Hepatocyte (in vitro differentiated cells): ENCODE measurements at regions not wholly inside any gene's neighbourhood (a gene's known extent, or its start where the extent isn't known, plus 50 kb on each side); places are given as distances from the start of the nearest gene placed in this dataset.

Source experiments
- DNase-seq: peaks from one replicate; pipeline ENCODE4 v3.0.0-alpha.2; 2016; ENCODE audit warnings: low spot score
- H2AFZ ChIP-seq: fragments of 200-600 bp; sonication (generic); 2 replicates; pipeline ENCODE4 v1.6.0; 2016; ENCODE audit warnings: antibody characterized with exemption, mild to moderate bottlenecking
- H3K27ac ChIP-seq: fragments of 200-600 bp; sonication (generic); 2 replicates; pipeline ENCODE4 v1.5.1; 2016; ENCODE audit warnings: mild to moderate bottlenecking
- H3K27me3 ChIP-seq: fragments of 200-600 bp; sonication (generic); 2 replicates; pipeline ENCODE4 v1.6.1; 2016
- H3K36me3 ChIP-seq: fragments of 200-600 bp; sonication (generic); replicated peaks from 2 replicates; pipeline ENCODE4 v1.5.1; 2016; ENCODE audit warnings: low read depth; ENCODE audit not compliant: insufficient read depth
- H3K4me1 ChIP-seq: fragments of 200-600 bp; sonication (generic); 2 replicates; pipeline ENCODE4 v1.5.1; 2016; ENCODE audit warnings: mild to moderate bottlenecking, moderate library complexity; ENCODE audit not compliant: insufficient read depth
- H3K4me2 ChIP-seq: fragments of 200-600 bp; sonication (generic); 2 replicates; pipeline ENCODE4 v1.6.0; 2016
- H3K4me3 ChIP-seq: fragments of 200-600 bp; sonication (generic); 2 replicates; pipeline ENCODE4 v1.5.1; 2016; ENCODE audit warnings: mild to moderate bottlenecking
- H3K79me2 ChIP-seq: fragments of 200-600 bp; sonication (generic); 2 replicates; pipeline ENCODE4 v1.6.0; 2017; ENCODE audit warnings: mild to moderate bottlenecking
- H3K9me2 ChIP-seq: fragments of 200-600 bp; sonication (generic); replicated peaks from 2 replicates; pipeline ENCODE4 v1.6.0; 2017; ENCODE audit warnings: mild to moderate bottlenecking; ENCODE audit not compliant: insufficient read depth
- H3K9me3 ChIP-seq: fragments of 200-600 bp; sonication (generic); 2 replicates; pipeline ENCODE4 v1.5.1; 2016; ENCODE audit warnings: low read depth, mild to moderate bottlenecking
- H4K20me1 ChIP-seq: fragments of 200-600 bp; sonication (generic); 2 replicates; pipeline ENCODE4 v1.6.0; 2016; ENCODE audit warnings: mild to moderate bottlenecking; ENCODE audit not compliant: insufficient read depth, poor library complexity, severe bottlenecking
- EZH2 ChIP-seq: fragments of 200-600 bp; sonication (generic); IDR thresholded peaks from 2 replicates; pipeline ENCODE4 v1.6.1; 2016; ENCODE audit warnings: antibody characterized with exemption, mild to moderate bottlenecking, borderline replicate concordance
- EZH2phosphoT487 ChIP-seq: fragments of 200-600 bp; sonication (generic); IDR thresholded peaks from one replicate; pipeline ENCODE4 v1.6.1; 2018; ENCODE audit warnings: antibody characterized with exemption, mild to moderate bottlenecking, low read depth, moderate library complexity; ENCODE audit not compliant: unreplicated experiment, severe bottlenecking
- WGBS: methylation state at CpG from one replicate; pipeline ENCODE4 v1.1.6; 2016; ENCODE audit warnings: low lambda C conversion rate; ENCODE audit errors: missing lambda C conversion rate; 5-methylcytosine and 5-hydroxymethylcytosine counted together
- TF ChIP-seq, protein P1 (sequence below): fragments of 200-600 bp; sonication (generic); IDR thresholded peaks from 2 replicates; pipeline ENCODE4 v1.5.1; 2016; ENCODE audit warnings: antibody characterized with exemption, mild to moderate bottlenecking; ENCODE audit not compliant: poor library complexity

DNA sequence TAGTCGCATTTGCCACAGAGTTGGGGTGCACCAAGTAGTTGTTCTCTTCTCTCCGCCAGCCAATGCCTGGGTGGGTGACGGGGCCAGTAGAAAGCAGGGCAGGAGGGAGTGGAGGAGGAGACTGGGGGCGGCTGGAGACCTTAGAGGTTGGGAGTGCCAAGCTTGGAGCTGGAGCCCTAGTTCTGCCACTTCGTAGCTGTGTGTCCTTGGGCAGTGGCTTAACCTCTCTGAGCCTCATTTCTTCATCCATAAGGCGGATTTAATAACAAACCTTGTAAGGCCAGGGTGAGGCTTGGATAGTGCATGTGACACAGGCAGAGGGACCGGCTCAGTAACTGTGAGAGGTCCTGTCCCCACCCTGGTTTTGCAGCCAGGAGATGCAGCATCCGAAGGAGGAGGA, 81.1 kb upstream of the LHX5 start:
- H3K4me3 ChIP-seq, result no peak overlapping the region
- H3K27ac ChIP-seq, result no peak overlapping the region
- no peaks in the 10 kb centered on the region for H4K20me1 ChIP-seq
- H2AFZ ChIP-seq, result no peak overlapping the region
- no peaks in the 10 kb centered on the region for H3K36me3 ChIP-seq
- no peak overlapping the region for H3K4me2 ChIP-seq
- 91% methylated on average over 8 of the region's 8 CpGs for WGBS
- H3K27me3 ChIP-seq, result no peaks in the 10 kb centered on the region
- no peaks in the 10 kb centered on the region for H3K9me3 ChIP-seq
- TF ChIP-seq EZH2 (no peak), EZH2phosphoT487 (no peak)
- TF ChIP-seq, protein P1, sequence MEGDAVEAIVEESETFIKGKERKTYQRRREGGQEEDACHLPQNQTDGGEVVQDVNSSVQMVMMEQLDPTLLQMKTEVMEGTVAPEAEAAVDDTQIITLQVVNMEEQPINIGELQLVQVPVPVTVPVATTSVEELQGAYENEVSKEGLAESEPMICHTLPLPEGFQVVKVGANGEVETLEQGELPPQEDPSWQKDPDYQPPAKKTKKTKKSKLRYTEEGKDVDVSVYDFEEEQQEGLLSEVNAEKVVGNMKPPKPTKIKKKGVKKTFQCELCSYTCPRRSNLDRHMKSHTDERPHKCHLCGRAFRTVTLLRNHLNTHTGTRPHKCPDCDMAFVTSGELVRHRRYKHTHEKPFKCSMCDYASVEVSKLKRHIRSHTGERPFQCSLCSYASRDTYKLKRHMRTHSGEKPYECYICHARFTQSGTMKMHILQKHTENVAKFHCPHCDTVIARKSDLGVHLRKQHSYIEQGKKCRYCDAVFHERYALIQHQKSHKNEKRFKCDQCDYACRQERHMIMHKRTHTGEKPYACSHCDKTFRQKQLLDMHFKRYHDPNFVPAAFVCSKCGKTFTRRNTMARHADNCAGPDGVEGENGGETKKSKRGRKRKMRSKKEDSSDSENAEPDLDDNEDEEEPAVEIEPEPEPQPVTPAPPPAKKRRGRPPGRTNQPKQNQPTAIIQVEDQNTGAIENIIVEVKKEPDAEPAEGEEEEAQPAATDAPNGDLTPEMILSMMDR, result no peak
- no peak for DNase-seq
- H3K9me2 ChIP-seq, result no peaks in the 10 kb centered on the region
- H3K79me2 ChIP-seq, result no peaks in the 10 kb centered on the region
- H3K4me1 ChIP-seq, result no peaks in the 10 kb centered on the region

DNA sequence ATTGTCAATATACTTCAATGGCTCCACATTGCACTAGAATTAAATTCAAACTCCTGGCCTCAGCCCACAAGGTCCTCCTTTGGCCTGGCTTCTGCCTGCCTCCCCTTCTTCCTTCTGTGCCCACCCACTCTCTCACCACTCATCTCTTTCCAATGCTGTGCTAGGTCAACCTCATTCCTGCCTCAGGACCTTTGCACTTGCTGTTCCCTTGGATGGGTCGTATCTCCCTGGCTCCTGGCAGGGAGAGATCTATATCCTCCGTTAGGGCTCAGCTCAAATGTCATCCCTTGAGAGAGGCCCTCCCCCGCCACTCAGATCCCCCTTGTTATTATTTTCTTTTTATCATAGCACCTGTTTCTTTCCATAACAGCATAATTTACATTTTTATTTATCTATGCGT, 79.9 kb upstream of the LHX5 start:
- WGBS, result 88% methylated on average over 4 of the region's 4 CpGs
- no peaks in the 10 kb centered on the region for H3K9me2 ChIP-seq
- DNase-seq, result no peak
- H3K4me3 ChIP-seq, result no peak overlapping the region
- no peaks in the 10 kb centered on the region for H3K36me3 ChIP-seq
- no peak overlapping the region for H3K27ac ChIP-seq
- TF ChIP-seq EZH2 (no peak), EZH2phosphoT487 (no peak)
- TF ChIP-seq, protein P1, result no peak
- no peak overlapping the region for H2AFZ ChIP-seq
- H3K27me3 ChIP-seq, result no peaks in the 10 kb centered on the region
- no peaks in the 10 kb centered on the region for H3K4me1 ChIP-seq
- H4K20me1 ChIP-seq, result no peaks in the 10 kb centered on the region
- H3K79me2 ChIP-seq, result no peaks in the 10 kb centered on the region
- H3K4me2 ChIP-seq, result no peak overlapping the region
- no peaks in the 10 kb centered on the region for H3K9me3 ChIP-seq

DNA sequence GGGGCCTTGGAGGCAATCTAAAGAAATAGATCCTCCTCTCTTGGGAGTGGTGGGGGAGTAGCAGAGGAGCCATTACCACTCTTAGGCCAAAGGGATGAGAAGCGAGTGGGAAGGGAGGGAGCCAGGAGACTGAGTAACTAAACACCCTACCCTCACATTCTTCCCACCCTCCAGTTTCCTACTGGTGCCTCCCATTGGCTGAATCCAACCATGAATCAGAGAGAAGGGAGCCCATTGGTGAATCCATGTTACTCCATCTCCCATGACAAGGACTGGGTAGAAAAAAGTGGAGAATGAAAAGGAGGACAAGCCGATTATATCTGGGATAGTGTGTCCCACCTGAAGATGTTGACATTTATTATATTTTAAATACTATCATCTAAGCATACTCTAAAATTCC, 76.8 kb upstream of the LHX5 start:
- no peak overlapping the region for H2AFZ ChIP-seq

More for the DNA sequence above, 76.8 kb upstream of the LHX5 start:
- H3K4me3 ChIP-seq, result no peak overlapping the region
- no peak overlapping the region for H3K27ac ChIP-seq
- H3K79me2 ChIP-seq, result no peaks in the 10 kb centered on the region
- H3K27me3 ChIP-seq, result no peaks in the 10 kb centered on the region
- no peaks in the 10 kb centered on the region for H3K9me2 ChIP-seq
- H3K9me3 ChIP-seq, result no peaks in the 10 kb centered on the region
- no peak for DNase-seq
- TF ChIP-seq EZH2 (no peak), EZH2phosphoT487 (no peak)
- TF ChIP-seq, protein P1, result no peak
- no peaks in the 10 kb centered on the region for H4K20me1 ChIP-seq
- 91% methylated on average over 2 of the region's 2 CpGs for WGBS
- no peaks in the 10 kb centered on the region for H3K36me3 ChIP-seq
- H3K4me1 ChIP-seq, result no peaks in the 10 kb centered on the region
- no peak overlapping the region for H3K4me2 ChIP-seq
